ENCODE measurements at regions not wholly inside any gene's neighbourhood (a gene's known extent, or its start where the extent isn't known, plus 50 kb on each side); places are given as distances from the start of the nearest gene placed in this dataset.

DNA sequence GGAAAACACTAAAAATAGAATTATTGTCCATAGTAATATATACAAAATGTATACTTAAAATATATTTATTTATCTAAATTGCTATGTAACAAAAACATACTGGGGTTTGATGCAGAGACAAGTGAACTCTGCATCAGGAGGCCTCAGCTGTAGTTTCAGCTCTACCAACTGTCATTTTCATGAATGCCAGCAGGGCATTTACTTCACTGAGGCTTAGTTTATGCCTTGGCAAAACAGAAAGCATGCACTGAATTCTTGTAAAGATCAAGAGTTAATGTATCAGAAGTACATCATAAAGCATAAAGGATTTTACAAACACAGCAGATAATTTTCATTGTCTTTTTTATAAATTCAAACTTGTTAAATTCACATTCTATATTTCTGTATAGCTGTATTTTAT, 577.0 kb downstream of the C4orf33 start:
- FAIRE-seq (no peak), DNase-seq (ENCODE audit: low spot score) (no peak)

DNA sequence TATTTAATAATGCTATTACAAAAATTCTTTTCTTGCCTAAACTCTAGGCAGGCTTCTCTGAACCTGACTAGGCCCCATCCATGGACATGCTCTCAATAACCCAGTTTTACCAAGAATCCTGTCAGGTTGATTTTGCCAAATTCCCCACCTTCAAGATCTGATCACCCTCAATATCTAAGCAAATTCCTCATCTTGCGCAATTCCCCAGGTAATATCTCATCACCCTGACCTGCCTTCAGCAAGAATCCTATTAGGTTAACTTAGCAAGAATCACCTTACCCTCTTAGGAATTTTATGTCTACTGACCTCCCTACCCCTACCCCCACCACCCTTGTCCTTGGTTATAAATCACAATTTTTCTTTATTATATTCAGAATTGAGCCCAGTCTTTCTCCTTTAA, 579.1 kb downstream of the C4orf33 start:
- DNase-seq (ENCODE audit: low spot score) = no peak
- FAIRE-seq = no peak

DNA sequence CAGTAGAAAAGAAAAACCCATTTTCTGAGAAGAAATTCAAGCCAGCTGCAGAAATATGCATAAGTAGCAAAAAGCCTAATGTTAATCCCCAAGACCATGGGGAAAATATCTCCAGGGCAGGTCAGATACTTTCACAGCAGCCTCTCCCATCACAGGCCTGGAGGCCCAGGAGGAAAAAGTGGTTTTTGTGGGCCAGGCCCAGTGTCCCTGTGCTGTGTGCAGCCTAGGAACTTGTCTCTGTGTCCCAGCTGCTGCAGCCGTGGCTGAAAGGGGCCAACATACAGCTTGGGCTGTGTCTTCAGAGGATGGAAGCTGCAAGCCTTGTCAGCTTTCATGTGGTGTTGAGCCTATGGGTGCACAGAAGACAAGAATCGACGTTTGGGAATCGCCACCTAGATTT, 581.0 kb downstream of the C4orf33 start:
- FAIRE-seq (no peak), DNase-seq (ENCODE audit: low spot score) (no peak)

DNA sequence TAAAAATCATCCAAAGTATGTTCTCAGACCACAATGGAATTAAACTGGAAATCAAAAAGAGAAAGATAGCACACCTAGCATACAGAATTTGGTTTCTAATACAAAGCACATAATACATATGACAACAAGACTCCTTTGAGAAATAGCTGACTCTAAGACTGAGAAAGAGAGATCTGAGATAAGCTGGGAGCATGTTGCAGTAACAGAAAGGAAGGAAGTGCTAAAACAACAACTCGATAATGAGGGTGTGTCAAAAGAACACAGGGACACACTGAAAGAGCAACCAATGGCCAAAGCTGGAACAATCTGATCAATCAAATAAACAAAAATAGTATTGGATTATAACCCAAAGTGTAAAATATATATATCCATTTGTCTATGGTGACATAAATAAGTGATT, 586.6 kb downstream of the C4orf33 start:
- FAIRE-seq (no peak), DNase-seq (ENCODE audit: low spot score) (no peak)

DNA sequence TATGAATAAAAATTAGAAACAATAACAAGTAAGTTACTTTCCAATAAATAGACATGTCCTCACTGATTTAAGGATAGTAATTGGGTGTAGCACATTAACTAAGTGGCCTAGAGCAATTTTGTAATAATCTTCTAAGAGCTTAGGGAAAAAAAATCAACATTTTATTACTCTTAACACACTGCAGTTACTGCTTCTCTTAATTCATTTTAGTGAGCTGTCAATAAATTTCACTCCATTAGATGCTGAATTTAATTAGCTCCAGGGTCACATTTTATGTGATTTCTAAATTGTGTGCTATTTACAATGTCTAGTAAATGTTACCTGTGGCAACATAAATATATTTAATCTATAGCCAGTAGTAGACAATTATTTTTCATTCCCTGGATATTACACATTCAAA, 612.0 kb downstream of the C4orf33 start:
- FAIRE-seq = no peak
- DNase-seq (ENCODE audit: low spot score) = no peak

DNA sequence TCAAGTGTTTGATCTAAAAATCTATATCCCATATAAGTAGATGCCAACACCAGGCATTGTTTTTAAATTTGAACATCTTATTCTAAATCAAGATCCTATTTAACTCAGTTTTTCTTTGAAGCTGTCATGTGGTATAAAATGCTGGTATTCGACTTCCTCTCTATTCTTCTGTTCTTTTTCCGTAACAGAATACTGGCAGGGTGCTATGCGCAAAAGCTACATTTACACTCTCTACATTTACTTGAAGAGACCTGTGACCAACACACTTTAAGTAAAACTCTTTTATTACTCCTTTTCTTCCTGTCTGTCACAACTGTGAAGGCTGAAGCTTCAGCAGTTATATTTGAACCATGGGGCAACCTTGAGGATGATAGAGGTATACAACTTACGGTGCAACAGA, 612.8 kb downstream of the C4orf33 start:
- no peak for FAIRE-seq
- no peak for DNase-seq (ENCODE audit: low spot score)

DNA sequence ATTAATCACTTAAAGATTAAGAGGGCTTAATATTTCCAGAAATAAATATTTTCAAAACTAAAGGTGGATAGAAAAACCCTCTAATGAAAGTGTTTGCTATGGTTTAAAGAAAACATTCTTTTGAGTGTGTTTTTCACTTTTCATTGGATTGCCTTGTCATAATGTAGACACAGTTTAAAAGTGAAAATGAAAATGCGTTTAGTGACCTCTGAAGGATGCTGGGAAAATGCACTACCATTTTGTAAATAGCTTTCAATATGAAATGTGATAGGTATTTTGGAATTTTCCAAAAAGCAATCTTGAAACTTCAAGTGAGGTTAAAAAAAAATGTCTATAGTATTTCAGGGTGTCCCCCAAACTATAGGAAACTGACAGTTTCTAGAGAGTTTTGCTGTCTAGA, 642.2 kb downstream of the C4orf33 start:
- DNase-seq (ENCODE audit: low spot score) = no peak
- FAIRE-seq = no peak

DNA sequence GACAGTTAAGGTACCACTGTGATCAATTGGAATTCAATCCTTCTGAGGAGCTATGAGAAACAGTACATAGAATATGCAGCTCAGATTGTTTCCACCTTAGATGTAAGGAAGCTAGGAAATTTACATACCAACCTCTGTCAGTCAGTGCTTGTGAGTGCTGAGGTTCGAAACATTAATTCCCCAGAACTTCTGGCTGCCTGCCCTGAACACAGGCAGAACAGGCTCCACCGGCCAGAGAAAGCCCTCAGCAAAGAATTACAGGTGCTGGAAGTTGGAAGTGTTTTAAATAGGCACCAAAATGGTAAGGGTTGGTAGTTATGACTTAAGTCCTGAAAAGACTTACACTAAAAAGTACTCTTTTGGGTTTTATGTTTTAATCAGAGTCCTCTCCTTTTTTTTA, 651.8 kb downstream of the C4orf33 start:
- FAIRE-seq (no peak), DNase-seq (ENCODE audit: low spot score) (no peak)

DNA sequence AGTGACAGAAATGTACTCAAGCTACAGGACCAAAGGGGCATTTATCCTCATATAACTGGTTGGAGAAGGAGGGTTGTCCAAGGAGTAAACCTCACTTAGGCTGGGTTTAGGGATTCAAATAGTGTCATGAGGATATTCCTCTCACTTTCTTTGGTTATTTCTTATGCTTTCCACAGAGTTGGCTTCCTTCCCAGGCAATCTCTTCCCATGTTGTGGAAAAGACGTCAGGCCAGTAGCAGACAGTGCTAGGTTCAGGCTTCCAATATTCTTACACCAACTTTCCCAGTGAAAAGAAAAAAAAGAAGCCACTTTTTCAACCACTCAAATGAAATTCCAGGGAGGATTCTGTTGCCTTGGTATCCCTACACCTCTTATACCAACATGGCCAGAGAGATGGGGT, 653.0 kb downstream of the C4orf33 start:
- no peak for FAIRE-seq
- DNase-seq (ENCODE audit: low spot score) = no peak

DNA sequence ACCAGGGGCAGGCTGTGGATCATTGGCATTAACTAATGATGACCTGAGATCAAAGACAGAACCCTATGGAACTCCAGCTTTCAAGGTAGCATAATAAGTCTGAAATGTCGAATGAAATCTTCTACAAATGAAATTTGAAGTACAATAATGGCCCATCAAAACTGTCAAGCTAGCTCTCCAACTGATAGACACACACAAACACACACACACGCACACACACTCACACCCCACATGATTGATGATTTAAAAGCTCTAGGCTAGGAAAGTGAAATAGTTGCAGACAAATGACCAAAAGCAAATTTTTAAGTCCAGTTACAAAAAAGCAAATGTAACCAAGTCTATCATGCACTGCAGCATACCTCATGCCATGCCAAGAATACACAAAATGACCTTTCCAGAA, 655.7 kb downstream of the C4orf33 start:
- DNase-seq (ENCODE audit: low spot score) (no peak), FAIRE-seq (no peak)

GRCh38 chr4:129783596-129783995, 687.6 kb downstream of the C4orf33 start:
- FAIRE-seq = no peak

DNA sequence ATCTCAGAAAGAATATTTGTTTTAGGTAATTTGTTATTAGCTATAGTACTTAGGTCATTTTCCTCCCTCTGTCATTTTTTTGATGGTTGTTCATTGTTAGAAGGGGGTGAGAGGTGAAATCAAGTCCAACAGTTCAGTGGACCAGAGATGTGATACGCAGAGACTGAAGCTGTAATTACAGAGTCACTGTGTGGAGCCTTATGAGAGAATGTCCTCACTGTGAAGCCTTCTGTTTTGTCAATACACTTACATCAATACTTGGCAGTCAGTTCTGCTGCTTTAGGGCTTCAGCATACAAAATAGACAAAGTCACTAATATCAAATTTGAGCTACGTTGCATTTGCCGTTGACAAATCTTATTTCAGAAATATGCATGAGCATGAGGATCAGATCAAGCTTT, 692.5 kb downstream of the C4orf33 start:
- no peak for FAIRE-seq
- no peak for DNase-seq (ENCODE audit: low spot score)

More at GRCh38 chr4:129783596-129783995, 687.6 kb downstream of the C4orf33 start:
- DNase-seq (ENCODE audit: low spot score) = no peak

- no peak for DNase-seq (ENCODE audit: low spot score)
- FAIRE-seq = no peak
These were observed 708.6 kb downstream of the C4orf33 start for GRCh38 chr4:129804461-129804981.

- DNase-seq (ENCODE audit: low spot score) (no peak), FAIRE-seq (no peak)
These were observed 711.0 kb downstream of the C4orf33 start for GRCh38 chr4:129806986-129807385.

DNA sequence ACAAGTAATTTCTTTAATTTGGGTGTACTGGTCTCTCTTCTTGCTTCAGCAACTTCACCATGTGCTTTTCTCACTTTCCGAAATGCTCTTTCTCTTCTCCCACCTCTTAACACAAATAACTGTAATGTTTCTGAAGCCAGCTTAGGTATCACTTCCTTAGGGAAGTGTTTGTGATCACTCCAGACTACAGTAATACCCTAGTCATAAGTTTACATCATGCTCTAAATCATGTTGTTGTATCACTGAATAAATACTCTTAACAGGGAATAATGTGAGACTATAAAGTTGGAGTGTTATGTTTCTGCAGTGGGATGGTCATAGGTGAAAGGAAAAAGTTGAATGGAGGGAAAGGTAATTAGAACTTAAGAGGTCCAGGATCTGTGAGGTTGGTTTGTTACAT, 712.3 kb downstream of the C4orf33 start:
- FAIRE-seq = no peak
- no peak for DNase-seq (ENCODE audit: low spot score)

DNA sequence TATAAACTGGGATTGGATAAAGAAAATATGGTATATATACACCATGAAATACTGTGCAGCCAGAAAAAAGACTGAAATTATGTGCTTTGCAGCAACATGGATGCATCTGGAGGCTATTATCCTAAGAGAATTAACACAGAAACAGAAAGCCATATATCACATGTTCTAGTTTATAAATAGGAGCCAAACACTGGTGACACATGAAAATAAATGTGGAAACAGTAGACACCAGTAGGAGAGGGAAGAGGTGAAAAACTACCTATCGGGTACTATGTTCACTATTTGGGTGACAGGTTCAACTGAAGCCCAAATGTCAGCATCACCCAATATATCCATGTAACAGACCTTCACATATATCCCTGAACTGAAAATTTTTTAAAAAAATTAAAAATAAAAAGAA, 725.1 kb downstream of the C4orf33 start:
- DNase-seq (ENCODE audit: low spot score) (no peak), FAIRE-seq (no peak)

GRCh38 chr4:129821963-129822362, 726.0 kb downstream of the C4orf33 start:
- FAIRE-seq = no peak
- no peak for DNase-seq (ENCODE audit: low spot score)

GRCh38 chr4:129822701-129823100, 726.7 kb downstream of the C4orf33 start:
- DNase-seq (ENCODE audit: low spot score) (no peak), FAIRE-seq (no peak)

GRCh38 chr4:129823105-129823504, 727.2 kb downstream of the C4orf33 start:
- no peak for FAIRE-seq
- no peak for DNase-seq (ENCODE audit: low spot score)

DNA sequence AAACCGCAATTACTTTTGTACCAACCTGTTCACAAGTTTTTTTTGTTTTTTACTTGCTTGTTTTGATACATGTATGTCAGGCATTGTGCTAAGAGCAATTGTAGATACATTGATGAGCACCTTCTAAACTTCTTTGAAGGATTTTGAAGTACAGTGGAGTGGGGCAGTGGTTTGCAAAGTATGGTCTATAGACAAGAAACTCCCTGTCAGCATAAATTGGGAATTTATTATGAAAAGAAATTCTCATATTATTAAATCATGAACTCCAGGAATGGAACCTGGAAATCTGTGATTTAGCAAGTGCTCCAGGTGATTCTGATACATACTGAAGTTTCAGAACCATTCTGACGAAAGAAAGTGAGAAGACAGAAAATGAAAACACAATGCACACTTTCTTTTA, 733.4 kb downstream of the C4orf33 start:
- FAIRE-seq = no peak

DNA sequence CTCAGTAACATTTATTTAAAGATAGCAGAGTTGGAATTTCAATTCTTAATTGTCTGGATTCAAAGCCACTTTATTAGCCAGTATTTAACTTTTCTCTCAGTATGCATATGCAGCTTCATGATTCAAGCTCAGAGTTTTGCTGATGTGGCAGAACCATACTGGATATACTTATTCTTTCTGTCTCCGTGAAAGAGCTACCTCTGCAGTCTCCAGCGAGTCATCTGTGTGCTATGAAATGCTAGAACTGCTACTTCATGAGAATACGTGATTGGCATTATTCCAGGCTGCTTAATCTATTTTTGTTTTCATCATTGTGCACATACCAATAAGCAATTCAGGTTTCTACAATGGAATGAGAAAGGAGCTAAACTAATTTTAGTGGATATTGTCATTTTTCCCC, 743.7 kb downstream of the C4orf33 start:
- DNase-seq (ENCODE audit: low spot score) (no peak), FAIRE-seq (no peak)

More for the DNA sequence above, 733.4 kb downstream of the C4orf33 start:
- no peak for DNase-seq (ENCODE audit: low spot score)

- FAIRE-seq = no peak
- no peak for DNase-seq (ENCODE audit: low spot score)
These were observed 746.1 kb downstream of the C4orf33 start for GRCh38 chr4:129842096-129842495.

DNA sequence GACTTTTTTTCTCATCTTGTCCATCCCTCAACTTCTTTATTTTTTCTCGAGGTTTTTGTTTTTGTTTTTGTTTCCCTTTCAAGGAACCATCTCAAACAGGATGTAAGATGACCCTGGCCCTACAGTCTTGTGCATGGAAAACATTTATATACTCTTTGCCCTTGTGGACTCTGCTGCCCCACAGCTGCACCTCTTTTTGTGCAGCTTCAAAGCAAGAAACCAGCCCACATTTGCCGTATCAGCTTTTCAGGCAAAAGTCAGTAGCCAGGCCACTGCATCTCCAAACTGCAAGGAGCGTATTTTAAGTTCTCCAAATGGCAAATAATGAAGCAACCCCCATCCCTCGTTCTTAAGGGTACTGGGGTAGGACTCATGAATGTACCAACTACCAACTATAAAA, 756.5 kb downstream of the C4orf33 start:
- FAIRE-seq = no peak
- DNase-seq (ENCODE audit: low spot score) = no peak
